Skeletal muscle tissue (tissue), 3 donors: ENCODE measurements at regions not wholly inside any gene's neighbourhood (a gene's known extent, or its start where the extent isn't known, plus 50 kb on each side); places are given as distances from the start of the nearest gene placed in this dataset.
"Not testable (repeated sequence)": the region's sequence is repeated elsewhere in the genome, so short reads cannot be mapped to it uniquely, and the experiment has no call there.

Experiments used
- H3K27ac ChIP-seq: one replicate; pipeline ENCODE4 v1.7.0; 2013; ENCODE audit warnings: mild to moderate bottlenecking, low read depth, low read length, inconsistent platforms
- H3K27me3 ChIP-seq, 3 donors: one replicate each; pipeline ENCODE4 v1.7.0; 2013; ENCODE audit warnings: low read length in 3 of 3; ENCODE audit not compliant: control insufficient read depth in 3 of 3, insufficient read depth in 3 of 3
- H3K36me3 ChIP-seq, 3 donors: one replicate each; pipeline ENCODE4 v1.7.0; 2013; ENCODE audit warnings: low read length in 3 of 3; ENCODE audit not compliant: control insufficient read depth in 3 of 3, insufficient read depth in 3 of 3
- H3K4me1 ChIP-seq, 3 donors: one replicate each; pipeline ENCODE4 v1.7.0; 2013; ENCODE audit warnings: low read length in 3 of 3, mild to moderate bottlenecking in 3 of 3; ENCODE audit not compliant: control insufficient read depth in 3 of 3, insufficient read depth in 3 of 3
- H3K4me3 ChIP-seq, 3 donors: one replicate each; pipeline ENCODE4 v1.7.0; 2013; ENCODE audit warnings: low read length in 3 of 3
- H3K9ac ChIP-seq, 3 donors: one replicate each; pipeline ENCODE4 v1.7.0; 2013; ENCODE audit warnings: low read length in 3 of 3, mild to moderate bottlenecking in 3 of 3, moderate library complexity in 2 of 3, low read depth in 1 of 3
- H3K9me3 ChIP-seq, 3 donors: one replicate each; pipeline ENCODE4 v1.7.0; 2013; ENCODE audit warnings: low read length in 3 of 3; ENCODE audit not compliant: control insufficient read depth in 3 of 3
- donor health status: Osteomylitis.

- Histone ChIP-seq H3K9me3 (no peaks in the 10 kb centered on the region), H3K27ac (no peak overlapping the region), H3K4me1 (no peaks in the 10 kb centered on the region), H3K9ac (no peak overlapping the region), H3K4me3 (no peak overlapping the region), H3K27me3 (no peaks in the 10 kb centered on the region), H3K36me3 (no peaks in the 10 kb centered on the region)
Measured at GRCh38 chr7:84720456-84721097, 466.3 kb downstream of the SEMA3D start.

- no peaks in the 10 kb centered on the region for H3K36me3 ChIP-seq
- H3K4me1 ChIP-seq = no peaks in the 10 kb centered on the region
- H3K27ac ChIP-seq = no peak overlapping the region
- no peaks in the 10 kb centered on the region for H3K9me3 ChIP-seq
- H3K4me3 ChIP-seq = no peak overlapping the region
- no peaks in the 10 kb centered on the region for H3K27me3 ChIP-seq
- no peak overlapping the region for H3K9ac ChIP-seq
Measured at GRCh38 chr7:84714765-84715164, 472.1 kb downstream of the SEMA3D start.

- Histone ChIP-seq H3K4me3 (no peak overlapping the region), H3K27me3 (no peaks in the 10 kb centered on the region), H3K9me3 (no peaks in the 10 kb centered on the region)
Measured at GRCh38 chr7:84712374-84713121, 474.3 kb downstream of the SEMA3D start.

GRCh38 chr7:84710538-84710937 lies 476.3 kb downstream of the SEMA3D start:
- not testable (repeated sequence) for H3K9ac ChIP-seq, H3K4me3 ChIP-seq, H3K36me3 ChIP-seq, H3K9me3 ChIP-seq, H3K27me3 ChIP-seq, H3K4me1 ChIP-seq, H3K27ac ChIP-seq

More at GRCh38 chr7:84712374-84713121, 474.3 kb downstream of the SEMA3D start:
- Histone ChIP-seq H3K9ac (no peak overlapping the region), H3K4me1 (no peaks in the 10 kb centered on the region), H3K27ac (no peak overlapping the region), H3K36me3 (no peaks in the 10 kb centered on the region)

GRCh38 chr7:84705706-84706105 lies 481.1 kb downstream of the SEMA3D start:
- H3K4me3 ChIP-seq = no peak overlapping the region
- no peak overlapping the region for H3K27ac ChIP-seq
- H3K9me3 ChIP-seq = no peaks in the 10 kb centered on the region
- no peaks in the 10 kb centered on the region for H3K36me3 ChIP-seq
- no peaks in the 10 kb centered on the region for H3K27me3 ChIP-seq
- H3K4me1 ChIP-seq = no peaks in the 10 kb centered on the region
- H3K9ac ChIP-seq = no peak overlapping the region

- H3K4me3 ChIP-seq = no peak overlapping the region
- no peaks in the 10 kb centered on the region for H3K36me3 ChIP-seq
- no peak overlapping the region for H3K27ac ChIP-seq
- H3K4me1 ChIP-seq = no peaks in the 10 kb centered on the region
- no peak overlapping the region for H3K9ac ChIP-seq
- no peaks in the 10 kb centered on the region for H3K27me3 ChIP-seq
- H3K9me3 ChIP-seq = no peaks in the 10 kb centered on the region
Measured at GRCh38 chr7:84705079-84705478, 481.8 kb downstream of the SEMA3D start.

- H3K9me3 ChIP-seq = no peaks in the 10 kb centered on the region
- H3K9ac ChIP-seq = no peak overlapping the region
- no peaks in the 10 kb centered on the region for H3K27me3 ChIP-seq
- no peak overlapping the region for H3K27ac ChIP-seq
- H3K36me3 ChIP-seq = no peaks in the 10 kb centered on the region
- no peak overlapping the region for H3K4me3 ChIP-seq
- no peaks in the 10 kb centered on the region for H3K4me1 ChIP-seq
Measured at GRCh38 chr7:84704380-84704779, 482.5 kb downstream of the SEMA3D start.

- Histone ChIP-seq H3K27me3 (no peaks in the 10 kb centered on the region), H3K4me3 (no peak overlapping the region), H3K36me3 (no peaks in the 10 kb centered on the region), H3K9me3 (no peaks in the 10 kb centered on the region), H3K9ac (no peak overlapping the region), H3K4me1 (no peaks in the 10 kb centered on the region), H3K27ac (no peak overlapping the region)
Measured at GRCh38 chr7:84701524-84702306, 485.1 kb downstream of the SEMA3D start.

- H3K4me3 ChIP-seq = no peak overlapping the region
- no peaks in the 10 kb centered on the region for H3K9me3 ChIP-seq
- H3K36me3 ChIP-seq = no peaks in the 10 kb centered on the region
- no peaks in the 10 kb centered on the region for H3K27me3 ChIP-seq
- H3K27ac ChIP-seq = no peak overlapping the region
- no peak overlapping the region for H3K9ac ChIP-seq
- no peaks in the 10 kb centered on the region for H3K4me1 ChIP-seq
Measured at GRCh38 chr7:84700563-84701370, 486.1 kb downstream of the SEMA3D start.
